GM12878 (cell line): ENCODE measurements at regions not wholly inside any gene's neighbourhood (a gene's known extent, or its start where the extent isn't known, plus 50 kb on each side); places are given as distances from the start of the nearest gene placed in this dataset.
"Not testable (repeated sequence)": the region's sequence is repeated elsewhere in the genome, so short reads cannot be mapped to it uniquely, and the experiment has no call there.

ENCODE experiments used
- ATAC-seq: fragments of 200-7000 bp; cut with Tn5 transposase; 3 replicates; pipeline ENCODE4 v1.9.1; 2020; ENCODE audit warnings: mild to moderate bottlenecking, moderate library complexity
- BruUV-seq: library from RNA; stranded (reverse); fragments of 400-500 nt; replicated peaks from 2 replicates; lab custom pipeline; 2021; lab: Mats Ljungman, UMichigan
- CTCF ChIA-PET: fragments of 300-600 bp; sonication (Branson Sonifier 250); formaldehyde crosslinking; extraction: SDS; loops from one replicate; lab custom pipeline; 2021; ENCODE audit warnings: inconsistent platforms; lab: Yijun Ruan, JAX
- POLR2A ChIA-PET: fragments of 350-600 bp; formaldehyde crosslinking; extraction: SDS; loops from one replicate; lab custom pipeline; 2021; ENCODE audit warnings: inconsistent platforms; lab: Charles Lee
- RAD21 ChIA-PET: fragments of 300-600 bp; sonication (Branson Sonifier 250); formaldehyde crosslinking; loops from one replicate; lab custom pipeline; 2023; ENCODE audit warnings: antibody characterized with exemption; ENCODE audit not compliant: unreplicated experiment; lab: Charles Lee
- SMC1A ChIA-PET: fragments of 300-600 bp; sonication (Branson Sonifier 250); formaldehyde crosslinking; loops from one replicate; lab custom pipeline; 2023; ENCODE audit not compliant: unreplicated experiment, uncharacterized antibody; lab: Charles Lee
- DNase-seq: peaks from one replicate; pipeline ENCODE4 v3.0.0-alpha.2; 2011; ENCODE audit warnings: low read depth, low spot score
- FAIRE-seq: peaks from 3 replicates; lab custom pipeline; 2011; peaks lifted over from hg19 to GRCh38; lab: Jason Lieb, UNC
- H2AFZ ChIP-seq: 2 replicates; pipeline ENCODE4 v1.6.0; 2011; ENCODE audit warnings: low read depth, low read length, control low read depth; ENCODE audit not compliant: control insufficient read depth
- H3K27ac ChIP-seq: 2 replicates; pipeline ENCODE4 v1.5.1; 2011; ENCODE audit warnings: control low read depth; ENCODE audit not compliant: control insufficient read depth, insufficient read depth
- H3K27me3 ChIP-seq, 2 experiments: replicated peaks in 1 of 2; 2 replicates each; pipeline versions ENCODE4 v1.6.0 to v1.6.1; 2011; ENCODE audit warnings: low read length in 1 of 2; ENCODE audit not compliant: control insufficient read depth in 2 of 2, insufficient read depth in 2 of 2
- H3K36me3 ChIP-seq, 2 experiments: 2 replicates each; pipeline ENCODE4 v1.5.1; 2011; ENCODE audit warnings: low read length in 1 of 2; ENCODE audit not compliant: control insufficient read depth in 2 of 2, insufficient read depth in 2 of 2
- H3K4me1 ChIP-seq: 2 replicates; pipeline ENCODE4 v1.6.1; 2011; ENCODE audit warnings: mild to moderate bottlenecking, low read length, moderate library complexity, mixed read lengths; ENCODE audit not compliant: control insufficient read depth, insufficient read depth
- H3K4me2 ChIP-seq: 2 replicates; pipeline ENCODE4 v1.6.0; 2011; ENCODE audit warnings: control low read depth; ENCODE audit not compliant: control insufficient read depth, insufficient read depth
- H3K4me3 ChIP-seq: fragments of 200-600 bp; sonication (generic); 2 replicates; pipeline ENCODE4 v1.5.1; 2016
- H3K79me2 ChIP-seq: 2 replicates; pipeline ENCODE4 v1.6.0; 2011; ENCODE audit warnings: low read length; ENCODE audit not compliant: control insufficient read depth, insufficient read depth
- H3K9ac ChIP-seq: 2 replicates; pipeline ENCODE4 v1.8.0; 2011; ENCODE audit warnings: low read length, control low read depth, mixed read lengths; ENCODE audit not compliant: control insufficient read depth, insufficient read depth
- H3K9me3 ChIP-seq: replicated peaks from 3 replicates; pipeline ENCODE4 v1.5.1; 2011; ENCODE audit warnings: mild to moderate bottlenecking, low read length; ENCODE audit not compliant: control insufficient read depth, insufficient read depth
- H4K20me1 ChIP-seq: 2 replicates; pipeline ENCODE4 v1.6.0; 2011; ENCODE audit not compliant: control insufficient read depth, insufficient read depth
- ATF2 ChIP-seq: IDR thresholded peaks from 2 replicates; pipeline ENCODE4 v1.6.1; 2012; ENCODE audit warnings: low read length, inconsistent platforms
- ATF7 ChIP-seq: fragments of 450-650 bp; IDR thresholded peaks from 2 replicates; pipeline ENCODE4 v1.6.1; 2016; ENCODE audit warnings: low read depth, mild to moderate bottlenecking
- CHD2 ChIP-seq: IDR thresholded peaks from 2 replicates; pipeline ENCODE4 v1.6.1; 2011; ENCODE audit warnings: low read depth, low read length, improper control_type of control experiment, borderline replicate concordance
- EED ChIP-seq: sonication (generic); IDR thresholded peaks from 2 replicates; pipeline ENCODE4 v1.6.1; 2016; ENCODE audit warnings: antibody characterized with exemption, low read depth
- GABPA ChIP-seq: IDR thresholded peaks from 2 replicates; pipeline ENCODE4 v1.6.1; 2014; ENCODE audit warnings: antibody characterized with exemption, low read depth, mild to moderate bottlenecking, inconsistent platforms
- HCFC1 ChIP-seq: fragments of 150-350 bp; IDR thresholded peaks from 2 replicates; pipeline ENCODE4 v1.6.1; 2014; ENCODE audit warnings: low read length
- MAX ChIP-seq: IDR thresholded peaks from 2 replicates; pipeline ENCODE4 v1.6.1; 2012; ENCODE audit warnings: low read depth, low read length, improper control_type of control experiment
- PRDM15 ChIP-seq: fragments of 450-650 bp; formaldehyde crosslinking; IDR thresholded peaks from 2 replicates; pipeline ENCODE4 v1.4.0; 2020; ENCODE audit warnings: mild to moderate bottlenecking, moderate library complexity
- SMC3 ChIP-seq: IDR thresholded peaks from 2 replicates; pipeline ENCODE4 v1.6.1; 2011; ENCODE audit warnings: low read length, improper control_type of control experiment, borderline replicate concordance
- STAT1 ChIP-seq: fragments of 450-650 bp; conservative IDR thresholded peaks from 2 replicates; pipeline ENCODE4 v1.6.1; 2014; ENCODE audit warnings: antibody characterized with exemption, mild to moderate bottlenecking
- STAT3 ChIP-seq: IDR thresholded peaks from 2 replicates; pipeline ENCODE4 v1.6.1; 2011; ENCODE audit warnings: low read depth, low read length, improper control_type of control experiment
- TCF7 ChIP-seq: IDR thresholded peaks from 2 replicates; pipeline ENCODE4 v1.6.1; 2014; ENCODE audit warnings: antibody characterized with exemption, borderline replicate concordance
- WGBS: methylation state at CpG from one replicate; pipeline ENCODE4 v1.1.6; 2016; ENCODE audit warnings: low lambda C conversion rate; ENCODE audit not compliant: insufficient replicate concordance, insufficient coverage; ENCODE audit errors: missing lambda C conversion rate; 5-methylcytosine and 5-hydroxymethylcytosine counted together
- in situ Hi-C: fragments of 300-500 bp; cut with MboI; formaldehyde crosslinking; loops from 9 replicates; pipeline ENCODE4 v1.14.3; 2018; ENCODE audit warnings: mixed read lengths
- intact Hi-C: fragments of 100-400 bp; cut with micrococcal nuclease; formaldehyde crosslinking; loops from one replicate; pipeline ENCODE4 v1.14.2; 2022; ENCODE audit not compliant: unreplicated experiment
- TF ChIP-seq, protein P1 (sequence below): IDR thresholded peaks from 2 replicates; pipeline ENCODE4 v1.6.1; 2011; ENCODE audit warnings: borderline replicate concordance, low read depth, mild to moderate bottlenecking, moderate library complexity, mixed read lengths, low read length; ENCODE audit not compliant: insufficient read depth; ENCODE audit errors: extremely low read length

DNA sequence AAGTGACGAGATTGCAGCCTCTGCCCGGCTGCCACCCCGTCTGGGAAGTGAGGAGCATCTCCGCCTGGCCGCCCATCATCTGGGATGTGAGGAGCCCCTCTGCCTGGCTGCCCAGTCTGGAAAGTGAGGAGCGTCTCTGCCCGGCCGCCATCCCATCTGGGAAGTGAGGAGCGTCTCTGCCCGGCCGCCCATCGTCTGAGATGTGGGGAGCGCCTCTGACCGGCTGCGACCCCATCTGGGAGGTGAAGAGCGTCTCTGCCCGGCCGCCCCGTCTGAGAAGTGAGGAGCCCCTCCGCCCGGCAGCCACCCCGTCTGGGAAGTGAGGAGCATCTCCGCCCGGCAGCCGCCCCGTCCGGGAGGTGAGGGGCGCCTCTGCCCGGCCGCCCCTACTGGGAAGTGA lies 456.9 kb downstream of the NXPH1 start:
- H3K27ac ChIP-seq, FAIRE-seq, SMC1A ChIA-PET, H2AFZ ChIP-seq, in situ Hi-C loops, H3K9me3 ChIP-seq, BruUV-seq, H3K4me1 ChIP-seq, H3K4me3 ChIP-seq, H3K79me2 ChIP-seq, H3K4me2 ChIP-seq, H3K36me3 ChIP-seq, DNase-seq, H4K20me1 ChIP-seq, H3K9ac ChIP-seq, POLR2A ChIA-PET, RAD21 ChIA-PET, H3K27me3 ChIP-seq, intact Hi-C loops, ATAC-seq: not testable (repeated sequence)
- CTCF ChIA-PET = interaction anchor here (0.6 kb wide), 1 partner anchor 62 kb away, joined by 3 read pairs; no protein-coding TSS in a partner anchor
- WGBS = 87% methylated on average over 19 of the region's 30 CpGs

DNA sequence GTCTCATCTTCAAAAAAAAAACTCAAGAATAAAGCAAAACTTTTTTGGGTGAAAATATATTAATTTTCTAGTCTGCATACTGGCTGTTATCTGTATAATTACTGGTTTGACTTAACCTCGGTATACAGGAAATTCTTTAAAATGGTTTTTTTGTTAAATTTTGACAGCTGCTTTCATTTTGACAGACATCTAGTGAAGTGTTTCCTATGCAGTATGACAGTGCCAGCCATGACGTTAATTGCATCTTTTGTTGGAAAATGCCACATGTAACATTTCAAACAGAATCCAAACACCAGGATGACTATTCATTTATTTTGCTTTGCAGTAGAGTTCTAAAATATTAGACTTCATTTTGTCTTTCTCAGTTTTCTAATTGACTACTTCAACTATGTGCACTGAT lies 460.4 kb downstream of the NXPH1 start:
- DNase-seq (no peak), ATAC-seq (no peak), FAIRE-seq (no peak)
- RAD21 ChIA-PET = no interaction called here
- Histone ChIP-seq H2AFZ (no peak overlapping the region), H3K9ac (no peak overlapping the region), H3K79me2 (no peaks in the 10 kb centered on the region), H3K4me1 (no peaks in the 10 kb centered on the region), H3K9me3 (no peaks in the 10 kb centered on the region), H3K27ac (no peak overlapping the region), H3K36me3 (no peaks in the 10 kb centered on the region), H3K4me2 (no peak overlapping the region), H3K4me3 (no peak overlapping the region), H3K27me3 (no peaks in the 10 kb centered on the region), H4K20me1 (no peaks in the 10 kb centered on the region)
- TF ChIP-seq MAX = no peak
- TF ChIP-seq TCF7 = no peak
- no peak for TF ChIP-seq SMC3
- no peak for TF ChIP-seq CHD2
- no peak for TF ChIP-seq HCFC1
- no peak for TF ChIP-seq STAT3
- TF ChIP-seq STAT1 = no peak
- no peak for TF ChIP-seq ATF2
- no peak for TF ChIP-seq EED
- TF ChIP-seq GABPA = no peak
- TF ChIP-seq, protein P1, sequence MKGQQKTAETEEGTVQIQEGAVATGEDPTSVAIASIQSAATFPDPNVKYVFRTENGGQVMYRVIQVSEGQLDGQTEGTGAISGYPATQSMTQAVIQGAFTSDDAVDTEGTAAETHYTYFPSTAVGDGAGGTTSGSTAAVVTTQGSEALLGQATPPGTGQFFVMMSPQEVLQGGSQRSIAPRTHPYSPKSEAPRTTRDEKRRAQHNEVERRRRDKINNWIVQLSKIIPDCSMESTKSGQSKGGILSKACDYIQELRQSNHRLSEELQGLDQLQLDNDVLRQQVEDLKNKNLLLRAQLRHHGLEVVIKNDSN = no peak
- TF ChIP-seq PRDM15 (CRISPR knock-in tag) = no peak
- no peak for TF ChIP-seq ATF7
- POLR2A ChIA-PET = no interaction called here
- SMC1A ChIA-PET = no interaction called here
- 0% methylated on average over 2 of the region's 2 CpGs for WGBS
- BruUV-seq = no TSS peak
- intact Hi-C loops = no loop called here
- CTCF ChIA-PET = no interaction called here
- in situ Hi-C loops = no loop called here
